Fibroblast of lung (primary cell): ENCODE measurements at regions not wholly inside any gene's neighbourhood (a gene's known extent, or its start where the extent isn't known, plus 50 kb on each side); places are given as distances from the start of the nearest gene placed in this dataset.

Experiments
- DNase-seq, 2 donors: peaks; one replicate each; pipeline versions ENCODE4 v3.0.0 to v3.0.0-alpha.2; 2010; ENCODE audit warnings: low read depth in 2 of 2
- H2AFZ ChIP-seq: 2 replicates; pipeline ENCODE4 v1.5.1; 2012; ENCODE audit warnings: low read length, control low read depth, inconsistent platforms
- H3K27ac ChIP-seq: 2 replicates; pipeline ENCODE4 v1.5.1; 2011; ENCODE audit warnings: low read length, control low read depth; ENCODE audit not compliant: insufficient read depth
- H3K27me3 ChIP-seq: 2 replicates; pipeline ENCODE4 v1.5.1; 2011; ENCODE audit warnings: mild to moderate bottlenecking, low read length; ENCODE audit not compliant: control insufficient read depth, insufficient read depth
- H3K36me3 ChIP-seq: 2 replicates; pipeline ENCODE4 v1.5.1; 2011; ENCODE audit warnings: low read length; ENCODE audit not compliant: control insufficient read depth, insufficient read depth
- H3K4me1 ChIP-seq: 2 replicates; pipeline ENCODE4 v1.5.1; 2011; ENCODE audit warnings: low read length; ENCODE audit not compliant: control insufficient read depth, insufficient read depth; ENCODE audit errors: extremely low read depth
- H3K4me2 ChIP-seq: 2 replicates; pipeline ENCODE4 v1.5.1; 2011; ENCODE audit warnings: low read length, control low read depth; ENCODE audit not compliant: insufficient read depth; ENCODE audit errors: extremely low read depth
- H3K4me3 ChIP-seq, 4 experiments: fragments of 200-600 bp in 1 of 4; sonication (generic) in 1 of 4; replicated peaks in 1 of 4; 2 replicates each; pipeline ENCODE4 v1.5.1; 2011 to 2016; ENCODE audit warnings: low read length in 4 of 4, low read depth in 3 of 4, mild to moderate bottlenecking in 3 of 4, control low read depth in 2 of 4, inconsistent platforms in 1 of 4, mixed read lengths in 1 of 4; ENCODE audit not compliant: insufficient read depth in 1 of 4; ENCODE audit errors: control extremely low read depth in 1 of 4
- H3K79me2 ChIP-seq: 2 replicates; pipeline ENCODE4 v1.5.1; 2012; ENCODE audit warnings: mild to moderate bottlenecking, low read length, inconsistent platforms; ENCODE audit not compliant: control insufficient read depth, insufficient read depth
- H3K9ac ChIP-seq: 2 replicates; pipeline ENCODE4 v1.5.1; 2011; ENCODE audit warnings: mild to moderate bottlenecking, low read length, control low read depth; ENCODE audit not compliant: insufficient read depth
- H3K9me3 ChIP-seq: 2 replicates; pipeline ENCODE4 v1.5.1; 2012; ENCODE audit warnings: low read depth, low read length; ENCODE audit not compliant: control insufficient read depth, insufficient read depth
- H4K20me1 ChIP-seq: 2 replicates; pipeline ENCODE4 v1.5.1; 2011; ENCODE audit warnings: low read length; ENCODE audit not compliant: control insufficient read depth, insufficient read depth; ENCODE audit errors: extremely low read depth
- EZH2 ChIP-seq: IDR thresholded peaks from 2 replicates; pipeline ENCODE4 v1.5.1; 2012; ENCODE audit warnings: low read length, control low read depth, mild to moderate bottlenecking; ENCODE audit errors: missing control alignments
- TF ChIP-seq, protein P1 (sequence below), 2 donors: IDR thresholded peaks in 1 of 2; conservative IDR thresholded peaks in 1 of 2; 1 replicate in 1 of 2; 2 replicates in 1 of 2; pipeline ENCODE4 v1.5.1; 2011 to 2012; ENCODE audit warnings: low read length in 2 of 2, control low read depth in 1 of 2, inconsistent platforms in 1 of 2, low read depth in 1 of 2, mild to moderate bottlenecking in 1 of 2

DNA sequence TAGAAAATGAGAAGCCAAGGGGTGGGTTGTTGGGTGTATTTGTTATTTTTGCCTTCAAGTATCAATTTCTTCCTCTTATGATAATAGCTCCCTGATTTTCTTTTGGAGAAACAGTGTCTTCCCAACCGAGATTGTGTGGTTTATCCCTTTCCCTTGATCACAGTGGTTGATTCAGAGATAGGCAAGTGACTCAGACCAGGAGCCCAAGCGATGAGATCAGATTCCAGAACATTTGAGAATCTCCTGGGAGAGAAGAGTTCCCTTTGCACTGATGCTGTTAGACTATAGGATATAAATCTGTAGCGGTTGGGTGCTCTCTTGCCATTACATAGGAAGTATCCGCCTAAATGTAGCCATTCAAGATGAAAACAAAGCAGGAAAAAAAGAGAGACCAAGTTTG, 90.1 kb upstream of the WDR26 start:
- peak; percentile 52 to 85 for DNase-seq
- Histone ChIP-seq H3K36me3 (no peaks in the 10 kb centered on the region), H3K4me3 (no peak overlapping the region), H3K27me3 (no peaks in the 10 kb centered on the region), H3K4me1 (peaks cover 9% of the 10 kb centered on the region), H3K27ac (no peak overlapping the region), H3K79me2 (no peaks in the 10 kb centered on the region), H3K9ac (no peak overlapping the region), H4K20me1 (no peaks in the 10 kb centered on the region), H3K9me3 (no peaks in the 10 kb centered on the region), H3K4me2 (no peak overlapping the region), H2AFZ (no peak overlapping the region)
- TF ChIP-seq, protein P1, sequence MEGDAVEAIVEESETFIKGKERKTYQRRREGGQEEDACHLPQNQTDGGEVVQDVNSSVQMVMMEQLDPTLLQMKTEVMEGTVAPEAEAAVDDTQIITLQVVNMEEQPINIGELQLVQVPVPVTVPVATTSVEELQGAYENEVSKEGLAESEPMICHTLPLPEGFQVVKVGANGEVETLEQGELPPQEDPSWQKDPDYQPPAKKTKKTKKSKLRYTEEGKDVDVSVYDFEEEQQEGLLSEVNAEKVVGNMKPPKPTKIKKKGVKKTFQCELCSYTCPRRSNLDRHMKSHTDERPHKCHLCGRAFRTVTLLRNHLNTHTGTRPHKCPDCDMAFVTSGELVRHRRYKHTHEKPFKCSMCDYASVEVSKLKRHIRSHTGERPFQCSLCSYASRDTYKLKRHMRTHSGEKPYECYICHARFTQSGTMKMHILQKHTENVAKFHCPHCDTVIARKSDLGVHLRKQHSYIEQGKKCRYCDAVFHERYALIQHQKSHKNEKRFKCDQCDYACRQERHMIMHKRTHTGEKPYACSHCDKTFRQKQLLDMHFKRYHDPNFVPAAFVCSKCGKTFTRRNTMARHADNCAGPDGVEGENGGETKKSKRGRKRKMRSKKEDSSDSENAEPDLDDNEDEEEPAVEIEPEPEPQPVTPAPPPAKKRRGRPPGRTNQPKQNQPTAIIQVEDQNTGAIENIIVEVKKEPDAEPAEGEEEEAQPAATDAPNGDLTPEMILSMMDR (conservative IDR thresholded peaks at IDR 0.05 in 1 of 2, IDR thresholded peaks at IDR 0.05 in 1 of 2; ENCODE audit: low read depth in 1 of 2, low read length in 2 of 2), result no peak
- TF ChIP-seq EZH2, result no peak

DNA sequence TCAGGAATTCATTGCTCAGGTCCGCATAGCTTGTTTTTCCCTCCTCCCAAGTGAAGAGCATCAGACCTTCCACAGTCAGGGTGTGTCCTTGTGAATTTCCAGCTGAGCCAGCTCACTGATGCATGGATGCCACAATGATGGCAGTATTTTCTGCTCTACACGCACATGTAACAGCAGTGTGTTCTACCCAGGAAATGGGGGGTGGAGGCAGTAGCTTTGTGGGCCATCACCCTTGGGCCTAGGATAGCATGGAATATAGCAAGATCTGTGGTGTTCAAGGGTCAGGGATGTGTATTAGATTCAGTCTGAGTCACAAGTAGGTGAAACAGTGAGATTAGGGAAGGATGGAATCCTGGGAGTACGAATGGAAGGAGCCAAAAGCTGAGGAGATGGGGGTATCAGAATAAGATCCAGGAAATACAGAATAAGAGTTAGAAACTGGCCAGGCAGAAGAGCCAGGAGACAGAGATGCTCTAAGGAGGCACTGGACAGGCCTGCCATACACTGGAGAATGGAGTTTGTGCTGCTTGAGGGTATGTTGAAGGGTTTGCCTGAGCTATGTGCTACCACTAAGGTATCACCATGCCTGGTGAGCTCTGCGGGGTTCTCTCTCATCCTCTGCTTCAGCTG, 90.6 kb upstream of the CNIH3 start:
- H3K9ac ChIP-seq, result no peak overlapping the region
- peak overlapping the region; percentile 9 for H3K27ac ChIP-seq
- DNase-seq, result peak; percentile 80 to 84
- peaks cover 13% of the 10 kb centered on the region for H3K4me1 ChIP-seq
- H4K20me1 ChIP-seq, result no peaks in the 10 kb centered on the region
- no peaks in the 10 kb centered on the region for H3K36me3 ChIP-seq
- no peak for TF ChIP-seq EZH2
- TF ChIP-seq, protein P1 (conservative IDR thresholded peaks at IDR 0.05 in 1 of 2, IDR thresholded peaks at IDR 0.05 in 1 of 2; ENCODE audit: low read depth in 1 of 2, low read length in 2 of 2), result no peak
- peak overlapping the region; percentile 19 for H2AFZ ChIP-seq
- no peak overlapping the region for H3K4me2 ChIP-seq
- H3K9me3 ChIP-seq, result no peaks in the 10 kb centered on the region
- no peaks in the 10 kb centered on the region for H3K79me2 ChIP-seq
- H3K27me3 ChIP-seq, result no peaks in the 10 kb centered on the region
- H3K4me3 ChIP-seq, result no peak overlapping the region

DNA sequence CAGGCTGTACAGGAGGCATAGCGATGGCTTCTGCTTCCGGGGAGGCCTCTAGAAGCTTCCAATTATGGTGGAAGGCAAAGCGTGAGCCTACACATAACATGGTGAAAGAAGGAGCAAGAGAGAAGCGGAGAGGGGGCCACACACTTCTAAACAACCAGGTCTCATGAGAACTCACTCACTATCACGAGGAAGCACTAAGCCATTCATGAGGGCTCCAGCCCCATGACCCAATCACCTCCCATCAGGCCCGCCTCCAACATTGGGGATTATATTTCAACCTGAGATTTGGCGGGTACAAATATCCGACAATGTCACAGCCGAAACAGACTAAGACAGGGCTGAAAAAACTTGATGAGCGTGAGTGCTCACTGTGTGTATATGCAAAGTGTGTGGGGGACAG, 89.3 kb upstream of the CNIH3 start:
- Histone ChIP-seq H3K9ac (no peak overlapping the region), H3K4me1 (peaks cover 13% of the 10 kb centered on the region), H3K27me3 (no peaks in the 10 kb centered on the region), H3K9me3 (no peaks in the 10 kb centered on the region), H2AFZ (no peak overlapping the region), H3K36me3 (no peaks in the 10 kb centered on the region), H3K27ac (no peak overlapping the region), H4K20me1 (no peaks in the 10 kb centered on the region), H3K79me2 (no peaks in the 10 kb centered on the region), H3K4me2 (no peak overlapping the region), H3K4me3 (no peak overlapping the region)
- no peak for TF ChIP-seq EZH2
- TF ChIP-seq, protein P1 (conservative IDR thresholded peaks at IDR 0.05 in 1 of 2, IDR thresholded peaks at IDR 0.05 in 1 of 2; ENCODE audit: low read depth in 1 of 2, low read length in 2 of 2), result no peak
- DNase-seq, result no peak
